Esophagus squamous epithelium (tissue), 5 donors: ENCODE measurements at regions not wholly inside any gene's neighbourhood (a gene's known extent, or its start where the extent isn't known, plus 50 kb on each side); places are given as distances from the start of the nearest gene placed in this dataset.

Experiments
- DNase-seq: peaks from one replicate; lab custom pipeline; 2025; lab: John Stamatoyannopoulos, UW
- H3K27ac ChIP-seq, 4 donors: fragments of 200-600 bp; sonication (generic); one replicate each; pipeline ENCODE4 v1.5.1; 2016 to 2019; ENCODE audit warnings: mild to moderate bottlenecking in 1 of 4
- H3K27me3 ChIP-seq, 4 donors: fragments of 200-600 bp; sonication (generic); 1 replicate in 3 of 4; 2 replicates in 1 of 4; pipeline versions ENCODE4 v1.5.1 to v1.6.0; 2017 to 2021; ENCODE audit warnings: antibody characterized with exemption in 1 of 4
- H3K36me3 ChIP-seq, 3 donors: fragments of 200-600 bp; sonication (generic); one replicate each; pipeline ENCODE4 v1.5.1; 2016 to 2019
- H3K4me1 ChIP-seq, 3 donors: fragments of 200-600 bp; sonication (generic); one replicate each; pipeline ENCODE4 v1.5.1; 2017 to 2019
- H3K4me3 ChIP-seq, 4 donors: fragments of 200-600 bp; sonication (generic); 1 replicate in 3 of 4; 2 replicates in 1 of 4; pipeline ENCODE4 v1.5.1; 2016 to 2019; ENCODE audit warnings: mild to moderate bottlenecking in 2 of 4, moderate library complexity in 1 of 4
- H3K9me3 ChIP-seq, 3 donors: fragments of 200-600 bp; sonication (generic); one replicate each; pipeline ENCODE4 v1.5.1; 2016 to 2019
- POLR2A ChIP-seq, 4 donors: fragments of 450-650 bp; IDR thresholded peaks; one replicate each; pipeline ENCODE4 v1.6.1; 2017; ENCODE audit warnings: antibody characterized with exemption in 4 of 4, mild to moderate bottlenecking in 4 of 4, moderate library complexity in 3 of 4
- WGBS, 2 donors: methylation state at CpG; one replicate each; pipeline ENCODE4 v1.1.5; 2018; 5-methylcytosine and 5-hydroxymethylcytosine counted together
- intact Hi-C: fragments of 100-400 bp; cut with DNase I; formaldehyde crosslinking; loops from one replicate; pipeline ENCODE4 v1.15.0; 2022
- TF ChIP-seq, protein P1 (sequence below), 6 experiments: fragments of 450-650 bp in 4 of 6; fragments of 200-600 bp in 2 of 6; sonication (generic) in 2 of 6; IDR thresholded peaks; one replicate each; pipeline ENCODE4 v1.5.1; 2016 to 2019; ENCODE audit warnings: antibody characterized with exemption in 6 of 6, mild to moderate bottlenecking in 4 of 6, moderate library complexity in 4 of 6
- donor health status: DM: yes; HTN: yes; CAD: no.

- peaks cover 0 to 7% (median 0%) of the 10 kb centered on the region in 3 donors for H3K4me1 ChIP-seq
- H3K9me3 ChIP-seq, result no peaks in the 10 kb centered on the region
- intact Hi-C loops, result no loop called here
Observed at GRCh38 chr15:58298879-58299850, 132.6 kb upstream of the LIPC start.

GRCh38 chr15:58302832-58303231 is 129.0 kb upstream of the LIPC start:
- no peaks in the 10 kb centered on the region for H3K27me3 ChIP-seq
- no peak overlapping the region for H3K4me3 ChIP-seq
- H3K9me3 ChIP-seq, result no peaks in the 10 kb centered on the region
- no peak for DNase-seq
- H3K4me1 ChIP-seq, result peaks cover 12 to 22% (median 17%) of the 10 kb centered on the region in 3 donors
- no peak overlapping the region for H3K27ac ChIP-seq
- TF ChIP-seq POLR2A (IDR thresholded peaks at IDR 0.05), result no peak
- TF ChIP-seq, protein P1, sequence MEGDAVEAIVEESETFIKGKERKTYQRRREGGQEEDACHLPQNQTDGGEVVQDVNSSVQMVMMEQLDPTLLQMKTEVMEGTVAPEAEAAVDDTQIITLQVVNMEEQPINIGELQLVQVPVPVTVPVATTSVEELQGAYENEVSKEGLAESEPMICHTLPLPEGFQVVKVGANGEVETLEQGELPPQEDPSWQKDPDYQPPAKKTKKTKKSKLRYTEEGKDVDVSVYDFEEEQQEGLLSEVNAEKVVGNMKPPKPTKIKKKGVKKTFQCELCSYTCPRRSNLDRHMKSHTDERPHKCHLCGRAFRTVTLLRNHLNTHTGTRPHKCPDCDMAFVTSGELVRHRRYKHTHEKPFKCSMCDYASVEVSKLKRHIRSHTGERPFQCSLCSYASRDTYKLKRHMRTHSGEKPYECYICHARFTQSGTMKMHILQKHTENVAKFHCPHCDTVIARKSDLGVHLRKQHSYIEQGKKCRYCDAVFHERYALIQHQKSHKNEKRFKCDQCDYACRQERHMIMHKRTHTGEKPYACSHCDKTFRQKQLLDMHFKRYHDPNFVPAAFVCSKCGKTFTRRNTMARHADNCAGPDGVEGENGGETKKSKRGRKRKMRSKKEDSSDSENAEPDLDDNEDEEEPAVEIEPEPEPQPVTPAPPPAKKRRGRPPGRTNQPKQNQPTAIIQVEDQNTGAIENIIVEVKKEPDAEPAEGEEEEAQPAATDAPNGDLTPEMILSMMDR (IDR thresholded peaks at IDR 0.05), result no peak
- 71 to 93% methylated on average over 1 of the region's 1 CpG for WGBS, 2 donors
- no peaks in the 10 kb centered on the region for H3K36me3 ChIP-seq
- intact Hi-C loops, result no loop called here

More at GRCh38 chr15:58298879-58299850, 132.6 kb upstream of the LIPC start:
- H3K27me3 ChIP-seq, result no peaks in the 10 kb centered on the region
- no peaks in the 10 kb centered on the region for H3K36me3 ChIP-seq
- 57 to 87% methylated on average over 9 to 10 of the region's 10 CpGs for WGBS, 2 donors
- no peak overlapping the region for H3K27ac ChIP-seq
- no peak overlapping the region for H3K4me3 ChIP-seq
- no peak for DNase-seq
- TF ChIP-seq POLR2A (IDR thresholded peaks at IDR 0.05), result no peak
- TF ChIP-seq, protein P1 (IDR thresholded peaks at IDR 0.05), result no peak

GRCh38 chr15:58303236-58303635 is 128.6 kb upstream of the LIPC start:
- 84 to 87% methylated on average over 5 to 6 of the region's 6 CpGs for WGBS, 2 donors

GRCh38 chr15:58306591-58307312 is 125.0 kb upstream of the LIPC start:
- TF ChIP-seq POLR2A (IDR thresholded peaks at IDR 0.05), result no peak
- TF ChIP-seq, protein P1 (IDR thresholded peaks at IDR 0.05), result no peak
- Histone ChIP-seq H3K4me1 (peaks cover 18 to 51% (median 37%) of the 10 kb centered on the region in 3 donors), H3K4me3 (no peak overlapping the region), H3K27ac (peak overlapping the region in 3 of 4 donors; percentile 20 to 61 (median 26)), H3K9me3 (no peaks in the 10 kb centered on the region), H3K27me3 (no peaks in the 10 kb centered on the region), H3K36me3 (no peaks in the 10 kb centered on the region)
- intact Hi-C loops, result no loop called here
- WGBS, 2 donors, result 59 to 64% methylated on average over 4 of the region's 4 CpGs
- DNase-seq, result no peak

More at GRCh38 chr15:58303236-58303635, 128.6 kb upstream of the LIPC start:
- TF ChIP-seq, protein P1 (IDR thresholded peaks at IDR 0.05), result no peak
- TF ChIP-seq POLR2A (IDR thresholded peaks at IDR 0.05), result no peak
- Histone ChIP-seq H3K36me3 (no peaks in the 10 kb centered on the region), H3K27me3 (no peaks in the 10 kb centered on the region), H3K27ac (no peak overlapping the region), H3K4me1 (peaks cover 12 to 26% (median 21%) of the 10 kb centered on the region in 3 donors), H3K9me3 (no peaks in the 10 kb centered on the region), H3K4me3 (no peak overlapping the region)
- intact Hi-C loops, result no loop called here
- no peak for DNase-seq
